Lower leg skin (tissue), 3 donors: ENCODE measurements at regions not wholly inside any gene's neighbourhood (a gene's known extent, or its start where the extent isn't known, plus 50 kb on each side); places are given as distances from the start of the nearest gene placed in this dataset.

Experiments
- POLR2A ChIP-seq, 2 donors: fragments of 450-650 bp; IDR thresholded peaks; one replicate each; pipeline ENCODE4 v1.6.1; 2016 to 2017; ENCODE audit warnings: antibody characterized with exemption in 2 of 2, mild to moderate bottlenecking in 1 of 2, moderate library complexity in 1 of 2
- TF ChIP-seq, protein P1 (sequence below), 3 donors: fragments of 450-650 bp; IDR thresholded peaks; one replicate each; pipeline ENCODE4 v1.5.1; 2016; ENCODE audit warnings: antibody characterized with exemption in 3 of 3, mild to moderate bottlenecking in 3 of 3, moderate library complexity in 2 of 3

DNA sequence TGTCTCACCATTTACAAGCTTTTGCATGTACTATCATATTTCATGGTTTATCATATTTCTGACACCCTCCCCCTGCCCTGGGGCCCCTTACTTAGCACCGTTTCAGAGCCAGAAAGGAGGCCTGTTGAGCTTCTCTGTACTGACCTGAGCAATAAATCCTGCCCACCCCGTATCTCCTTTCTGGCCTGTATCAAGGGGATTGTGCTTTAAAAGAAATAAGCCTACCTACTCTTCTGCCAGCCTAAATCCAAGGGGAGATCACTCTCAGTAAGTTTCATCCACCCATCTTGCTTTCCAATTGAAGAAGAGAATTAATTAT lies 54.0 kb upstream of the FST start:
- no peak for TF ChIP-seq POLR2A (IDR thresholded peaks at IDR 0.05)
- TF ChIP-seq, protein P1, sequence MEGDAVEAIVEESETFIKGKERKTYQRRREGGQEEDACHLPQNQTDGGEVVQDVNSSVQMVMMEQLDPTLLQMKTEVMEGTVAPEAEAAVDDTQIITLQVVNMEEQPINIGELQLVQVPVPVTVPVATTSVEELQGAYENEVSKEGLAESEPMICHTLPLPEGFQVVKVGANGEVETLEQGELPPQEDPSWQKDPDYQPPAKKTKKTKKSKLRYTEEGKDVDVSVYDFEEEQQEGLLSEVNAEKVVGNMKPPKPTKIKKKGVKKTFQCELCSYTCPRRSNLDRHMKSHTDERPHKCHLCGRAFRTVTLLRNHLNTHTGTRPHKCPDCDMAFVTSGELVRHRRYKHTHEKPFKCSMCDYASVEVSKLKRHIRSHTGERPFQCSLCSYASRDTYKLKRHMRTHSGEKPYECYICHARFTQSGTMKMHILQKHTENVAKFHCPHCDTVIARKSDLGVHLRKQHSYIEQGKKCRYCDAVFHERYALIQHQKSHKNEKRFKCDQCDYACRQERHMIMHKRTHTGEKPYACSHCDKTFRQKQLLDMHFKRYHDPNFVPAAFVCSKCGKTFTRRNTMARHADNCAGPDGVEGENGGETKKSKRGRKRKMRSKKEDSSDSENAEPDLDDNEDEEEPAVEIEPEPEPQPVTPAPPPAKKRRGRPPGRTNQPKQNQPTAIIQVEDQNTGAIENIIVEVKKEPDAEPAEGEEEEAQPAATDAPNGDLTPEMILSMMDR (IDR thresholded peaks at IDR 0.05) = no peak
